Ovary (tissue), 3 donors: ENCODE measurements at regions not wholly inside any gene's neighbourhood (a gene's known extent, or its start where the extent isn't known, plus 50 kb on each side); places are given as distances from the start of the nearest gene placed in this dataset.

Experiments used
- EP300 ChIP-seq: sonication (generic); formaldehyde crosslinking; IDR thresholded peaks from one replicate; pipeline ENCODE4 v1.6.1; 2017; ENCODE audit warnings: antibody characterized with exemption
- POLR2A ChIP-seq: fragments of 450-650 bp; IDR thresholded peaks from one replicate; pipeline ENCODE4 v1.6.1; 2017; ENCODE audit warnings: antibody characterized with exemption, mild to moderate bottlenecking, moderate library complexity
- TF ChIP-seq, protein P1 (sequence below), 3 donors: fragments of 450-650 bp in 2 of 3; fragments of 200-600 bp in 1 of 3; IDR thresholded peaks; one replicate each; pipeline versions ENCODE4 v1.5.1 to v1.8.0; 2016 to 2022; ENCODE audit warnings: antibody characterized with exemption in 3 of 3, mild to moderate bottlenecking in 1 of 3
- donor health status: DM: no; HTN: no; CAD: no.

DNA sequence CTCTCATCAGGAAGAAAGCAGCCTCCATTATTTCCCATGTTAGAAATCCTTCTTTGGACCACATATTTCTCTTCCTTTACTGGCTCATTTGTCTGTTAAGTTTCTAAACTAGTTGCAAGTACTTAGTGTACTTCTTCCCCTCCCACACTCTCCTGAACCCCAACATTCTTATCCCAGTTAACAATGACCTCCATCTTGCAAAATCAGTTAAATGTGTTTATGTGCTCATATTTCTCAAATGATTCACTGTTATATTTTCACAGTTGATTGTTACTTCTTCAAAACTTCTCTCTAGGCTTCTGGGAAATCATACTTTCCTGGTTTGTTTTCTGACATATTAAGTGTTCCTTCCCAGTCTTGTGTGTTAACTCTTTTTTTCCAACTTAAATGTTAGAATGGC lies 856.9 kb downstream of the EPHA3 start:
- TF ChIP-seq, protein P1, sequence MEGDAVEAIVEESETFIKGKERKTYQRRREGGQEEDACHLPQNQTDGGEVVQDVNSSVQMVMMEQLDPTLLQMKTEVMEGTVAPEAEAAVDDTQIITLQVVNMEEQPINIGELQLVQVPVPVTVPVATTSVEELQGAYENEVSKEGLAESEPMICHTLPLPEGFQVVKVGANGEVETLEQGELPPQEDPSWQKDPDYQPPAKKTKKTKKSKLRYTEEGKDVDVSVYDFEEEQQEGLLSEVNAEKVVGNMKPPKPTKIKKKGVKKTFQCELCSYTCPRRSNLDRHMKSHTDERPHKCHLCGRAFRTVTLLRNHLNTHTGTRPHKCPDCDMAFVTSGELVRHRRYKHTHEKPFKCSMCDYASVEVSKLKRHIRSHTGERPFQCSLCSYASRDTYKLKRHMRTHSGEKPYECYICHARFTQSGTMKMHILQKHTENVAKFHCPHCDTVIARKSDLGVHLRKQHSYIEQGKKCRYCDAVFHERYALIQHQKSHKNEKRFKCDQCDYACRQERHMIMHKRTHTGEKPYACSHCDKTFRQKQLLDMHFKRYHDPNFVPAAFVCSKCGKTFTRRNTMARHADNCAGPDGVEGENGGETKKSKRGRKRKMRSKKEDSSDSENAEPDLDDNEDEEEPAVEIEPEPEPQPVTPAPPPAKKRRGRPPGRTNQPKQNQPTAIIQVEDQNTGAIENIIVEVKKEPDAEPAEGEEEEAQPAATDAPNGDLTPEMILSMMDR (IDR thresholded peaks at IDR 0.05): no peak
- TF ChIP-seq POLR2A: no peak
- no peak for TF ChIP-seq EP300
